ENCODE measurements at regions not wholly inside any gene's neighbourhood (a gene's known extent, or its start where the extent isn't known, plus 50 kb on each side); places are given as distances from the start of the nearest gene placed in this dataset.
A peak's percentile ranks its signal among the peaks of the same experiment; 100 is the strongest.

GRCh38 chr2:13652531-13653313 lies 936.0 kb downstream of the TRIB2 start:
- peak; percentile 52 for DNase-seq
- Histone ChIP-seq H3K27ac (ENCODE audit: low read length) (no peak overlapping the region; the same call in 1 of the 2 replicates), H3K27me3 (replicated peaks; ENCODE audit: insufficient read depth, low read length) (no peaks in the 10 kb centered on the region), H4K20me1 (ENCODE audit: insufficient read depth, low read length) (no peaks in the 10 kb centered on the region), H3K79me2 (ENCODE audit: low read length) (no peaks in the 10 kb centered on the region), H2AFZ (ENCODE audit: low read length) (no peak overlapping the region), H3F3A (ENCODE audit: insufficient read depth, low read length) (peaks cover 25% of the 10 kb centered on the region), H3K9me2 (replicated peaks; ENCODE audit: insufficient read depth, low read length) (no peaks in the 10 kb centered on the region), H3K4me1 (ENCODE audit: low read length) (peaks cover 33% of the 10 kb centered on the region), H3K4me3 (ENCODE audit: low read length) (no peak overlapping the region), H3K9ac (ENCODE audit: low read length) (no peak overlapping the region), H3K4me2 (ENCODE audit: low read depth, low read length) (peak overlapping the region; percentile 39), H3K9me3 (replicated peaks; ENCODE audit: insufficient read depth, low read length) (no peaks in the 10 kb centered on the region), H3K36me3 (replicated peaks; ENCODE audit: insufficient read depth, low read length) (no peaks in the 10 kb centered on the region)
- no peak for TF ChIP-seq CTCF (IDR thresholded peaks at IDR 0.05; ENCODE audit: low read length)
- no peak for TF ChIP-seq EZH2 (optimal IDR thresholded peaks at IDR 0.05; ENCODE audit: low read depth, low read length)
- TF ChIP-seq EZH2phosphoT487 (IDR thresholded peaks at IDR 0.05; ENCODE audit: low read length): no peak

- no peak for DNase-seq
- Histone ChIP-seq H3K4me3 (ENCODE audit: low read length) (no peak overlapping the region), H3K9me2 (replicated peaks; ENCODE audit: insufficient read depth, low read length) (no peaks in the 10 kb centered on the region), H2AFZ (ENCODE audit: low read length) (no peak overlapping the region), H4K20me1 (ENCODE audit: insufficient read depth, low read length) (no peaks in the 10 kb centered on the region), H3K4me1 (ENCODE audit: low read length) (peaks cover 33% of the 10 kb centered on the region), H3K36me3 (replicated peaks; ENCODE audit: insufficient read depth, low read length) (no peaks in the 10 kb centered on the region), H3K4me2 (ENCODE audit: low read depth, low read length) (no peak overlapping the region), H3K27me3 (replicated peaks; ENCODE audit: insufficient read depth, low read length) (no peaks in the 10 kb centered on the region), H3K27ac (ENCODE audit: low read length) (no peak overlapping the region), H3K9ac (ENCODE audit: low read length) (no peak overlapping the region), H3K79me2 (ENCODE audit: low read length) (no peaks in the 10 kb centered on the region), H3F3A (ENCODE audit: insufficient read depth, low read length) (peaks cover 25% of the 10 kb centered on the region), H3K9me3 (replicated peaks; ENCODE audit: insufficient read depth, low read length) (no peaks in the 10 kb centered on the region)
- TF ChIP-seq CTCF (IDR thresholded peaks at IDR 0.05; ENCODE audit: low read length) (no peak), EZH2phosphoT487 (IDR thresholded peaks at IDR 0.05; ENCODE audit: low read length) (no peak), EZH2 (optimal IDR thresholded peaks at IDR 0.05; ENCODE audit: low read depth, low read length) (no peak)
Measured at GRCh38 chr2:13654416-13654815, 937.7 kb downstream of the TRIB2 start.

GRCh38 chr2:13660231-13660630 lies 943.5 kb downstream of the TRIB2 start:
- H3K9me3 ChIP-seq (replicated peaks; ENCODE audit: insufficient read depth, low read length): no peaks in the 10 kb centered on the region; the same call in 1 of the 2 replicates
- no peaks in the 10 kb centered on the region for H3K27me3 ChIP-seq (replicated peaks; ENCODE audit: insufficient read depth, low read length)
- H3K4me1 ChIP-seq (ENCODE audit: low read length): no peaks in the 10 kb centered on the region
- H2AFZ ChIP-seq (ENCODE audit: low read length): no peak overlapping the region
- no peak overlapping the region for H3K9ac ChIP-seq (ENCODE audit: low read length)
- H3K36me3 ChIP-seq (replicated peaks; ENCODE audit: insufficient read depth, low read length): no peaks in the 10 kb centered on the region
- H3K4me3 ChIP-seq (ENCODE audit: low read length): no peak overlapping the region
- no peak for DNase-seq
- H3K9me2 ChIP-seq (replicated peaks; ENCODE audit: insufficient read depth, low read length): no peaks in the 10 kb centered on the region
- H3F3A ChIP-seq (ENCODE audit: insufficient read depth, low read length): no peaks in the 10 kb centered on the region
- no peak overlapping the region for H3K4me2 ChIP-seq (ENCODE audit: low read depth, low read length)
- TF ChIP-seq EZH2 (optimal IDR thresholded peaks at IDR 0.05; ENCODE audit: low read depth, low read length) (no peak), CTCF (IDR thresholded peaks at IDR 0.05; ENCODE audit: low read length) (no peak), EZH2phosphoT487 (IDR thresholded peaks at IDR 0.05; ENCODE audit: low read length) (no peak)
- no peak overlapping the region for H3K27ac ChIP-seq (ENCODE audit: low read length)
- no peaks in the 10 kb centered on the region for H3K79me2 ChIP-seq (ENCODE audit: low read length)
- H4K20me1 ChIP-seq (ENCODE audit: insufficient read depth, low read length): no peaks in the 10 kb centered on the region
